ENCODE measurements at regions not wholly inside any gene's neighbourhood (a gene's known extent, or its start where the extent isn't known, plus 50 kb on each side); places are given as distances from the start of the nearest gene placed in this dataset.

DNA sequence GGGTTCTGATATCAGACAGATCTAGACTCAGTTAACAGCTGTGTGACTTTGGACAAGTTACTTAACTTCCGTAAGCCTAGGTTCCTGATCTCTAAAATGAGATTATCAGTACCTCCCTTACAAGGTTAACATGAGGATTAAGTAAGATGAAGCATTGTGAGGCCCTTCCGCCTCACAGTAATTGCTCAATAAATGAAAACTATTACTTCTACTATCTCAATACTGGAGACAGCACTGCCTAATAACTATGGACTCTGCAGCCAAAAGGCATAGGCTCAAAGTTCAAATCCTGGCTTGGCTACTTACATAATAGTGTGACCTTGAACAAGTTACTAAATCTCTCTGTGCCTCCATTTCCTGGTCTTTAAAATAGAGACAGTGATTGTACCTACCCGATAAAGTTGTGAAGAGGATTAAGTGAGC is 82.0 kb upstream of the ATP11B start:
- no peak for DNase-seq (ENCODE audit: low read depth in 2 of 3, low spot score in 2 of 3)

DNA sequence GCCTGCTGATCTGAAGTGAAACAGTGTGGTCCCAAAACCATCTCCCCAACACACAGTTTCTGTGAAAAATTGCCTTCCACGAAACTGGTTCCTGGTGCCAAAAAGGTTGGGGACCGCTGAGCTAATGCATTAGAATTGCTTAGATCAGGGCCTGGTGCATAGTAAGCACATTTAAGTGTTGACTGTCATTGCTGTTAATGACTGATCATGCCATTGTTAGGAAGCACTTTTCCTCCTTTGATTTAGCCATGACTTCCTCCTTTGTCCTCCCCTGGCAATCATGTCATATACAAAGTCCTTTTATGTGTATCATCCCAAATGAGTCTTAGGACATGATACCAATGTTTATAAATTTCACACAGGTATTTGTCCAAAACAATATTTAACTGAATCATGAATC is 81.5 kb upstream of the ATP11B start:
- no peak for DNase-seq (ENCODE audit: low read depth in 2 of 3, low spot score in 2 of 3)

DNA sequence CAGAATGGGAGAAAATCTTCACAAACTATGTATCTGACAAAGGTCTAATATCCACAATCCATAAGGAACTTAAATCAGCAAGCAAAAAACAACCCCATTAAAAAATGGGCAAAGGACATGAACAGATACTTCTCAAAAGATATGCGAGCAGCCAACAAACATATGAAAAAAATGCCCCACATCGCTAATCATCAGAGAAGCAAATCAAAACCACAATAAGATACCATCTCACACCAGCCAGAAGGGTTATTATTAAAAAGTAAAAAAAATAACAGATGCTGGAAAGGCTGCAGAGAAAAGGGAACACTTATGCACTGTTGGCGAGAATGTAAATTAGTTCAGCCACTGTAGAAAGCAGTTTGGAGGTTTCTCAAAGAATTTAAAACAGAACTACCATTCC is 80.2 kb upstream of the ATP11B start:
- DNase-seq (ENCODE audit: low read depth in 2 of 3, low spot score in 2 of 3) = no peak

DNA sequence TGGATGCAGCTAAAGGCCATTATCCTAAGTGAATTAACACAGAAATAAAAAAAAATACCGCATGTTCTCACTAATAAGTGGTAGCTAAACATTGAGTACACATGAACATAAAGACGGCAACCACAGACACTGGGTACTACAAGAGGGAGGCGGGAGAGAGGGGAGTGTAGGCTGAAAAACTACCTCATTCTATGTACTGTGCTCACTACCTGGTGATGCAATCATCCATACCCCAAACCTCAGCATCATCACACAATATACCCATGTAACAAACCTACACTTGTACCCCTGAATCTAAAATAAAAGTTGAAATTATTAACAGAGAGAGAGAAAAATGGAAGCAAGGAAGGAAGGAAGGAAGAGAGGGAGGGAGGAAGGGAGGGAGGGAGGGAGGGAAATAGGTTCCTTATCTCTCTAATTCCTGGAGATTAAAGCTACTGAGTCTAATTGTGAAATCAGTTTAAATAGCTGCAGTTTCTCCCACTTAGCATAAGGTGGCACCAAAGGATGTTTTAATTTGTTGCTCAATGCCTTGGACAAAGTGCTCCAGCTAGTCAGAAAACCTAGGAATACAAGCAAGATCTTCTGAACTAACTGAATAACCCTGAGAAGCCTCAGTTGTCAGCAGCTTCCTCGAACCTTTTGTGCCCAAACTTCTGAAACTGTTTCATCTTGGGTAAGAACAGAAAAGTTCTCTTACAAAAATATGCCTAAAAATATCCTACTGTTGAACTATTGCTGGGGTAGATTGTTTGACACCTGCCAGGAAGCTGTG is 79.4 kb upstream of the ATP11B start:
- no peak for DNase-seq (ENCODE audit: low read depth in 2 of 3, low spot score in 2 of 3)

DNA sequence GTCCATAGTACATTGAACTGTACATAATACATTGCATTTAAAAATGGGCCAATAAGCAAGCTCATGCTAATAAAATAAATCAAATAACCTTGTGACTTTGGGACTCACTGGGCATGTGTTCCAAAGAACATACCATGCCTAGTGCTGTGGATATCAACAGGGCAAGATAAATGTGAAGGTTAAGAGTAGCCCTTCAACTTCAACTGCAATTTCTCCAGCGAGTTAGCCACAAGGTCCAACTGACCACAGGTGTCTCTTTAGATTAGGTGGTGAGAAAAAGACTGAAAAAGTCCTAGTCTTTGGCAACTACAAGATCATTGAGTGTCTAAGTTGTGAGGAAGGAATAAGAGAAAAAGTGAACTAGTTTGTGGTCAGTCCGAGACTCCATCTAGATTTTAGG is 78.3 kb upstream of the ATP11B start:
- no peak for DNase-seq (ENCODE audit: low read depth in 2 of 3, low spot score in 2 of 3)

DNA sequence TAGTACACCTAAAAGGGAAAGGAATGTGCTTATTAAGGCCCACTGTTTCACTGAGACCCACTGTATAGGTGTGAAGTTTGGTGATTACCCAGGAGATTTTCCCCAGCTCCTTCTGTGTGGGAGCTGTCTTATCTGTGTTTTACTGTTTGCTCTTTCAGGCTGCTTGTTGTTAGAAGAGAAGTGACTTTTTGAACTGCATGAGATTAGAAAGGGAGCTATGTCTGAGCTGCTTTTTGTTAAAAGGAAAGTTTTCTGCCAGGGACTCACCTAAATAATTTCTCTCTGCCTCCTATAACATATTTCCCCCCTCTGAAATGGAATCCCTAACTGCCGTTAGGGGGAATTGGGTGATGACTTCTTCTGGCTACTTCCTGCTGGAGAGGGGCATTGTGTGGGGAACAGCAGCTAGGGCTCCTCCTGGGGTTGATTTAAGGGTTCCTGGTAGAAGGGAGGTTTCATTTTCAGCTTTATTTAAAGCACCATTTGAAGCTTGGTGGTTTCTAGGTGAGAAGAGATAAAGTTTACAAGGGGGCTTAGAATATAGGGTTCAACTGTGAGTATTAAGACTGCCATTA is 77.1 kb upstream of the ATP11B start:
- DNase-seq (ENCODE audit: low read depth in 2 of 3, low spot score in 2 of 3) = no peak

DNA sequence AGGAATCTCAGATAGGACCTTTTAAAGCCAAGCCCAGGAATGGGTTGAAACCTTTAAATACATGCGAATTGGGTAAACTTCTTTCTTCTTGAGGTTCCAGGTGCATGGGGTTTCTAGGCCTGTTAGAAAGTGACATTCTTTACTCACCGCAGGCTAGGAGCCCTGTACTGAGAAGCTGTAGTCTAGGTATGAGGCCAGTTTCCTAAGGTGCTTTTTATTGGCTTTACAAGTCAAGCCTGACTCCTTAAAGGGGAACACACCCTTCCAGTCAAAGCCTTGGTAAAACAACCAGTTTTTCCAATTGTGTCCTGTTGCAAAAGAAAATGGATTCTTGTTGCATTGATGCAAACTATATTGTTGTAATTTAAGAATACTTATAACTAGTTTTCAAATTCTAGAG is 76.1 kb upstream of the ATP11B start:
- DNase-seq (ENCODE audit: low read depth in 2 of 3, low spot score in 2 of 3) = no peak

DNA sequence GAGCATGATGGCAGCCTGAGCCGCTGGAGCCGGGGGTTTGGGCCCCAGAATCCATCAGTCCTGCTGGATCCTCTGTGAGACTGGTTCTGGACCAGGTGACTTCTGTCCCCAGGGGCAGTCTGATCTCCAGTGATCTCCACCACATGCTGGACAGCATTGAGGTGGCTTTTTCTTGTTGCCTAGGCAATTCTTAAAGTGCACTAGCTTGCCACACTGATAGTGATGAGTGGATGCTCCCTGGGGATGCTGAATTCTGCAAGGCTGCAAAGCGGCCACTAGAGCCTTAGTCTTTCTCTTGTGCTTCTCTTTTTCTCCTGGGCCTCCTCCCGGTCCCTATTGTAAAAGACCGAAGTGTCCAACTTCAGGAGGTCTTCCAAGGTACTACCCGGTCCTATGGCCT is 70.4 kb upstream of the ATP11B start:
- no peak for DNase-seq (ENCODE audit: low read depth in 2 of 3, low spot score in 2 of 3)

DNA sequence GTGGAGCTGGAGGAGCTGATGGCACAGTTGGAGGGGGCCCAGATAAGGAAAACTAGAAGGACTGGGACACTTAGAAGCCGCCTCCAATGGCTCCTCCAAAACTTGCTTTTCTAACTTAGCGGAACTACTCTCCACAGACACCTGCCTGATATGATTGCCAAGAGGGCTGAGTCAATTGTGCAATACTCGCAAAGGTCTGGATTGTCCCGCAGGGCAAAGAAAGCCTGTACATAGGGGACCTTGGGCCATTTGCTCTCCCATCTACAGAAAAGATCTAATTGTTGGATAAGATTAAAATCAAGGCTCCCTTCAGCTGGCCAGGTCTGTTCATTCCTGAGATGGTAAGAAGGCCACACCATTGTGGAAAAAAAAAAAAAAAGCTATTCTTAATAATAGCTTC is 69.7 kb upstream of the ATP11B start:
- DNase-seq (ENCODE audit: low read depth in 2 of 3, low spot score in 2 of 3) = no peak

DNA sequence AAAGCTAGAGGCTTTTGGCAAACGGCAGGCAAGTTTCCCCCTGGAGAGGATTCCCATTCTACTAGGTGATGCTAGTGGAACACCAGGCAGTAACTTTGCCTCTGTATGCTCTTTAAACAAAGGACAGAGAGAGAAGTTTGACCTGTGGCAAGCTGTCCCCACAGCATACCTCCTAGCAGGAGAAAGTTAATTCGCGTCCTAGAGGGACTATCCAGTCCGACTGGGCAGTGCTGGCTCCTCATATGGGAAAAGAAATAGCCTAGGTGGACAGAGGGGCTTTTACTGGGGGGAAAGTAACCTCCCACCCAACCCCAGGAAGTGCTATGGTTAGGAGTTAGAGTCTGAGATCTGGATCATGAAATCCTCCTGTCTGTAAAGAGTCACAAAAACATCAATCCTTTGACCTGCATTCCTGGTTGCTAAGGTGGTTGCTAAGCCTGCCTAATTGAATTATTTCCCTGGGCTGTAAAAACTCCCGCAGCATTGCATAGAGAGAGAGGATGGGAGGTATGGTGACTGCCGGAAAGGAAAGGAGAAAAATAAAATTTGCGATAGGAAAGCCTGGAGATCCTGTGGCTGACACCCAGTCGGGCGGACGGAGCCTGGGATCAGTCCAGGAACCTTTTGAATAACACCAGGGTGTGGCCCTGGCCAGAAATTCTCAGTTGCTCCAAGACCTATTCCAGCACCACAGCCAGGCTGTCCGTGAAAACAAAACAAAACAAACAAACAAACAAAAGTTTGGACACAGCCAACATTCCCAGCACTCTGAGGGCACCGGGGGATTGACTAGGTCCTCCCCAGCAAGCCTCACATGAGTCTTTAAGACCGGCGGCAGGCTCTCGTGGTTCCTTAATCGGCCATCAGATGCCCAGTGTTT is 67.7 kb upstream of the ATP11B start:
- DNase-seq (ENCODE audit: low read depth in 2 of 3, low spot score in 2 of 3) = no peak

DNA sequence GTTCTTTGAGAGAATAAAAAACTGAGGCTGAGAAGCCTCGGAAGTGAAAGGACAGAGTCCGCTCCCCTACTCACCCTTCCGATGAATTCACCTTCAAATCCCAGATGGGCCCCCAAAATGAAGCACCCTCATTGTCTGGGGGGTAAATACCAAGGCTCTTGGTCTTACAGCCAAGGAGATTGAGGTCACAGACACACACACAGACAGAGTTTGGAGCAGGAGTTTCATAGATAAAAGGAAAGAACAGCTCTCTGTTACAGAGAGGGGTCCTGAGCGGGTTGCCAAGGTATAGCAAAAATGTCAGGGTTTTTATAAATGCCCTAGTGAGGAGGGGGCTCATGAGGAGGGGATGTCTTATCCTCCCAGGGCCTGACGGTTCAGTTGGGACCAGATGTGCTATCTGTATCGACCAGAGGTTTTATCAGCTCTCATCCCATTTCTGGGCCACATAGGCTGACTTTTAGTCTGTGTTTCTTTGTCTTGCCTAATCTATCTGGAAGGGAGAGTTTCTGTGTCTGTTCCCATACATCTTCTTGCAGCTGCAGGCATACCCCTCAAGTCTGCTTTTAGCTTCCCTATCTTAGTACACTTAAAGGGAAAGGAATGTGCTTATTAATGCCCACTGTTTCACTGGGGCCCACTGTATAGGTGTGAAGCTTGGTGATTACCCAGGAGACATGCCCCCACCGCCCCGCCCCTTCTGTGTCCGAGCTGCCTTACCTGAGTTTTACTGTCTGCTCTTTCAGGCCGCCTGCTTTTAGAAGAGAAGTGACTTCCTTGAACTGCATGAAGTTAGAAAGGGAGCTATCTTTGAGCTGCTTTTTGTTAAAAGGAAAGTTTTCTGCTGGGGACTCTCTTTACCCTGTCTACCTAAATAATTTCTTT is 66.8 kb upstream of the ATP11B start:
- DNase-seq (ENCODE audit: low read depth in 2 of 3, low spot score in 2 of 3) = no peak

DNA sequence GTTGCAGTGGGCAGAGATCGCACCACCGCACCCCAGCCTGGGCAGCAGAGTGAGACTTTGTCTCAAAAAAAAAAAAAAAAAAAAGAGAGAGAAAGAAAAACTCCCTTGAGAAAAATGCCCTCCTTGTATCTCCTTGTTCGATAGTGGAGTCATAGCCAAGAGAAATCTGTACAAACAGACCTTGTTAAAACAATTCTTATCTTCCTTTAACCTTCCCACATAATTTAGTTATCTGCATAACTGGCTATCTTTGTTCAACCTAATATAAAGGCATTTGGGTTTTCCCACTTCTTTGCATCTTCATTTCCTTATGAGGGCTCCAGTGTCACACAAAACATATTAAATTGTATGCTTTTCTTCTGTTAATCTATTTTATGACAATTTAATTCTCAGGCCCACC is 65.1 kb upstream of the ATP11B start:
- no peak for DNase-seq (ENCODE audit: low read depth in 2 of 3, low spot score in 2 of 3)

DNA sequence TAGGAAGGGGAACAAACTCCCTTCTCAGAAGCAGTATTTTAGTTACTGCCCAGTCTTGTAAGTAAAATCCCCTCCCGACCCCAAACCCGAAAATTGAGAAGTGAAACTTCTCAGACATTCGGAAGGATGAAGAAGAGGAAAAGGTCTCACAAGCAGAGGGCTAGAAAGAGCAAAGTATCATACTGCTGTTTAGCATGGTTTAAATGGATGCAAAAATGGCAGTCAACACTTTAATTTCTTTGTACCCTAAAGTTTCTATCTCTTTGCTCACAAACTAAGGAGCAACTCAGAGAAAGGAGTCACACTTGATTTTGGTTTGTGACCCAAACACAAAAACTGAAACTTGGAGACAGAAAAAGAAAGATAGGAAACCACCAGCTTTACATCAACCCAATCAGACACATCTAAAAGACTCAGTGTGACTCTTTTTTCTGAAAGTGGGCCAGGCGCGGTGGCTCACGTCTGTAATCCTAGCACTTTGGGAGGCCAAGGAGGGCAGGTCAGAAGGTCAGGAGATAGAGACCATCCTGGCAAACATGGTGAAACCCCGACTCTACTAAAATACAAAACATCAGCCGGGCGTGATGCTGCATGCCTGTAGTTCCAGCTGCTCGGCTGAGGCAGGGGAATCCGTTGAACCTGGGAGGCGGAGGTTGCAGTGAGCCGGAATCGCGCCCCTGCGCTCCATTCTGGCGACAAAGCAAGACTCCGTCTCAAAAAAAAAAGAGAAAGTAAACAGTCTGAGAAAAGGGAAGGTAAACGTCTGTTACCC is 63.2 kb upstream of the ATP11B start:
- no peak for DNase-seq (ENCODE audit: low read depth in 2 of 3, low spot score in 2 of 3)

DNA sequence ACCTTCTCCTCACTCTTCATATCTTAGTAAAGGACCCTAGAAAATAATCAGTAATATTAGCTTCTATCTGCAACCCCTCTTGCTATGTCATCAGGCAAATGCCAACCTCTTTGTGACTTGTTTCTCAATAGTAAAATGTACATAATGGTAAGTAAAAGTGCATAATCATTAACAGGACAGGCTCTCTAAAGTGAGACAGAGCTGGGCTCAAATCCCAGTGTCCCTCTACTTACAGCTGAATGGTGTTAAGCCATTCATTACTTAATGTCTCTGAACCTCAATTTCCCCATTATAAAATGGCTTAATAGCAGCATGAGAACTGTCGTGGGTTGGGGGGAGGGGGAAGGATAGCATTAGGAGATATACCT is 62.6 kb upstream of the ATP11B start:
- no peak for DNase-seq (ENCODE audit: low read depth in 2 of 3, low spot score in 2 of 3)

DNA sequence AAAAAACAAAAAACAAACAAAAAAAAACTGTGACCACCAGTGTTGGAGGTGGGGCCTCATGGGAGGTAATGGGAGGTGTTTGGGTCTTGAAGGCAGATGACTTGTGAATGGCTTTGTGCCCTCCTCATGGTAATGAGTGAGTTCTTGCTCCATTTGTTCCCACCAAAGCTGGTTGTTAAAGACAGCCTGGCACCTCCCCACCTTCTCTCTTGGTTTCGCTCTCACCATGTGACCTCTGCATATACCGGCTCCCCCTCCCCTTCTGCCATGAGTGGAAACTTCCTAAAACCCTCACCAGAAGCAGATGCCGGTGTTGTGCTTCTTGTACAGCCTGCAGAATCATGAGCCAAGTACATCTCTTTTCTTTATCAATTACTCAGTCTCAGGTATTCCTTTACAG is 61.5 kb upstream of the ATP11B start:
- DNase-seq (ENCODE audit: low read depth in 2 of 3, low spot score in 2 of 3) = no peak

DNA sequence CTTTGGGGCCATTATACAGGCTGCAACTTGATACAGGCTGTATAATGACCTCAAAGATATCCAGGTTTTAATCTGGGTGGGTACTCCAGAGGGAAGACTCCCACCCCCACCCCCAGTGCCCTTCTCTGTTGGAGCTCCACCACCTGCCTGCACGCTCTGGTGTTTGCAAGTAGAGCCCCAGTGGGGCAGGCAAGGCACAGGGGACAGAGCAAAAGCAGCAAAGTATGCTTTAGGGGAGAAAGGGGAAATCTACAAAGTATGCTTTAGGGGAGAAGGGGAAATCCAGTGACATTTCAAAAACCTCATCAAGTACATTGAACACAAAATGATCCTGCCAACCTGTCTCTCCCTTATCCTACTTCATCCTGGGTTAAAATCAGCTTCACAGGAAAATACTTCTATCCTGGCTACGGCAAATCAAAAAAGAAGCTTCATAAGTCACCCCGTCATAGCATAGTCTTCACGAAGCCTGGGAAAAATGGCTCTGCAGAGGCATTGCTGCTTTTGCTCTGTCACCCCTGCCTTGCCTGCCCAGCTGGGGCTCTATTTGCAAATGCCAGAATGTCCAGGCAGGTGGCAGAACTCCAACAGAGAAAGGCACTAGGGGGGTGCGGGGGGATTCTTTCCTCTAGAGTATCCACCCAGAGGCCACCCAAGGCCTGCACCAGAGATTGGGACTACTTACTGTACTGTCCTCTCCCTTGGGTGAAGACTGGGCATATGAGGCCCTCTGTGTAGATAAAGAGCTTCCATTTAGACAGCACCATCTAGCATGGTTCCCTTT is 60.9 kb upstream of the ATP11B start:
- no peak for DNase-seq (ENCODE audit: low read depth in 2 of 3, low spot score in 2 of 3)

DNA sequence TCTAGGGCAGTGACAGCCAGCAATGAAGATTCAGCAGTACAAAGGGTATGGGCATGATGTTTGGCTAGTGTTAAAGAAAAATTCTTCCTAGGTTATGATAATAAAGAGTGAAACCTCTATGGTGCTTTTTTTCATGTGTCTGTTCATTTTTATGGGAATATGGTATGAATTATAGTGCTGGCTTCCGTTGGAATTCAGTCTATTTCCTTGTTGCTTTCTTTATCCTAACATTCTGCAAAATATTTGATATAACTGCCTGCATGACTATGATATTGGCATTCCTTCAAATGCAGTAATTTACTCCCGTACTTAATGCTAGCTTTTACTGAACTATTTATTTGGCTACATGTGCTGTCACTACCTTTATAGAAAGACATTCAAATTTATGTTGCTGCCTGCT is 57.6 kb upstream of the ATP11B start:
- no peak for DNase-seq (ENCODE audit: low read depth in 2 of 3, low spot score in 2 of 3)

DNA sequence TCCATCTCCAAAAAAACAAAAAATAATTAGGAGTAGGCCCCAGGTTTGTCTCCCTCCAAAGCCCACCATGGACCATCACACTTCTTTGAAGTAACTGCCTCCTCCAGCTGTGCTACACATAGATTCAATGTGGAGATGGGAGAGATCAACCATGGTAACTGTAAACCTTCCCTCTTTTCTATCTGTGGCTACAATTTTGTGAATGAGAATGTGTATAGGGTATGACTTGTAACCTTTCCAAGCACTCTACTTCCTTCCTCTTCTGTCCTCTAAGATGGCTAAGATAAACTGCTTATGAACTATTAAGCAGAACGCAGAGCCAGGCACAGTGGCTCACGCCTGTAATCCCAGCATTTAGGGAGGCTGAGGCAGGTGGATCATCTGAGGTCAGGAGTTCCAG is 55.5 kb upstream of the ATP11B start:
- DNase-seq (ENCODE audit: low read depth in 2 of 3, low spot score in 2 of 3) = no peak

DNA sequence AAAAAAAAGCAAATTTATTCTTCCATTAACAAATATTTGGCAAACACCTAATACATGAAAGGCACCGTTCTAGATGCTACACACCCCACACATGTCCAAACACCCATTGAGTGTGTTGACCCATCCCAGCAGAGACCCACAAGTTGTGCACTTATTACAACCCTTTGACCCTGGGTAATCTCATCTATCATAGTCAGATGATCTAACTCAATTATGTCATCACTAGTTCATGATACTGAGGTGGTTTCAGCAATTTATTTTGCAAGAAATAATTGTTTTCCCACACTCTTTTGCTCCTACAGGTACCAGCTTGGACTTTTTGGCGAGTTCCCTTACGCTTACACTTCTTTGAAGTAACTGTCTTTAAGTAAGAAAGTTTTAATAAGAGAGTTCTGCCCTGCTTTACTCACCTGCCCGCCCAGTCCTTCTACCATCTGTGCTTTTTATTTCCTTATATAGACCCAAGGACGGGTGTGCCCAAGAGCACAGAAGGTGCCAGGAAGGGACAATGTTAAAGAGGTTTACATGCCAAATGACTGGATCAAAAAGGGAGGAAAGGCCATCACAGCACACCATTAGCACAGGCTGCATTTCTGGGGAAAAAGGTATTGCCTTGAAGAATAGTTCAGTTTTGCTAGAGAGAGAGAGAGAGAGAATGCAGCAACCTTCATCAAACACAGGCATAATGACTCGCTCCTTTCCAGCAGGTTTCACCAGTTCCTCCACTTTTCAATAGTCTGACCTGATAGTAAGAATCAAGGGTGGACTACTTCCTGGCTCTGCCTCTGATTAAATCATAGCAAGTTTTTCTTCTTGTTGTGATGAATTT is 54.5 kb upstream of the ATP11B start:
- no peak for DNase-seq (ENCODE audit: low read depth in 2 of 3, low spot score in 2 of 3)
